DMS153 treated with DMSO at 0.1 percent for 48 hours (cell line): ENCODE measurements at regions not wholly inside any gene's neighbourhood (a gene's known extent, or its start where the extent isn't known, plus 50 kb on each side); places are given as distances from the start of the nearest gene placed in this dataset.
"Not testable (repeated sequence)": the region's sequence is repeated elsewhere in the genome, so short reads cannot be mapped to it uniquely, and the experiment has no call there.

Source experiments
- DNase-seq: peaks from one replicate; lab custom pipeline; 2025; ENCODE audit not compliant: unreplicated experiment; lab: John Stamatoyannopoulos, UW

DNA sequence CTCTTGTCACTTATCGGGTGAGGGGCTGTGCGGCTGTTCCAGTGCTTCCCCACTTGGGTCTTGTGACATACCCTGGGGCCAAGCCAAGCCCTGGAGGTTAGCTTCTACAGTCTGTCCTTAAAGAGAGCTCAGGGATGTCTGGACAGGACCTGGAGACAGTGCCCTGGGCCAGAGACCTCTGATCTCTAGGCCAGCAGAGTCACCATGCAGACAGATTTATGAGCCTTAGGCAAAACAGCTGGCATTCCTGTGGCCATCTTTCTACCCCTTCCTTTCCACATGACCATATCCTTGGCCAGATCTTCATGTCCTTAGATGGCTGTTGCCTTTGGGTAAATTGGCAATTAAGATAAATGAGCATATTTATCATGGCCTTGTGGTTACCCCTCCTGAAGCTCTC, 678.6 kb downstream of the MAFB start:
- no peak for DNase-seq

DNA sequence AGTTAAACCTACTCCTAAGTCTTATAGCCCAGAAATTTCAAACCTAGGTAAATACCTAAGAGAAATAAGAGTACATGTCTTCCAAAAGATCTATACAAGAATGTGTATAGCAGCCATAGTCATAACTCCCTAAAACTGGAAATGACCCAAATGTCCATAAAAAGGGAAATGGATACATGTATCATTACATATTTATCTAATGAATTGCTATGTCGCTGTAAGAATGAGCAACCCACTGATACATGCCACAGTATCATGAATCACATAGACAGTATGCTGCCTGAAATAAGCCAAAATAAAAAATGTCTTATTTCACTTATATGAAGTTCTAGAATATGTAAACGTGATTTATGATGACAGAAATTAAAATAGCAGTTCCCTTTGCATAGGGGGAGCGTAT, 679.5 kb downstream of the MAFB start:
- DNase-seq: no peak

DNA sequence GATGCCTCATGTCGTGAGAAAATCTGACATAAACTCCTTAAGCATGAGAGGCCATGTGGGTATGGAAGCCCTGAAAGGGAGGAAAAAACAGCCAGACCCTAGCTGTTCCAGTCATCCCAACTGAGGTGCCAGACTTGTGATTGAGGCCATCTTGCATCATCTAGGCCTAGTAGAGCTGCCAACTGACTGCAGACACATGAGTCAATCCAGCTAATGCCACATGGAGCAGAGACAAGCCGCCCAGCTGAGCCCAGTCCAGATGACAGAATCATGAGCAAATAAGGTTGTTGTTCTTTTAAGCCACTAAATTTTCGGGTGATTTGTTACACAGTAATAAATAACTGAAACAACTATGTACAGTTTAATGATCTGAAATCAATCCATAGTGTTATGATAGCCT, 680.9 kb downstream of the MAFB start:
- DNase-seq: no peak

DNA sequence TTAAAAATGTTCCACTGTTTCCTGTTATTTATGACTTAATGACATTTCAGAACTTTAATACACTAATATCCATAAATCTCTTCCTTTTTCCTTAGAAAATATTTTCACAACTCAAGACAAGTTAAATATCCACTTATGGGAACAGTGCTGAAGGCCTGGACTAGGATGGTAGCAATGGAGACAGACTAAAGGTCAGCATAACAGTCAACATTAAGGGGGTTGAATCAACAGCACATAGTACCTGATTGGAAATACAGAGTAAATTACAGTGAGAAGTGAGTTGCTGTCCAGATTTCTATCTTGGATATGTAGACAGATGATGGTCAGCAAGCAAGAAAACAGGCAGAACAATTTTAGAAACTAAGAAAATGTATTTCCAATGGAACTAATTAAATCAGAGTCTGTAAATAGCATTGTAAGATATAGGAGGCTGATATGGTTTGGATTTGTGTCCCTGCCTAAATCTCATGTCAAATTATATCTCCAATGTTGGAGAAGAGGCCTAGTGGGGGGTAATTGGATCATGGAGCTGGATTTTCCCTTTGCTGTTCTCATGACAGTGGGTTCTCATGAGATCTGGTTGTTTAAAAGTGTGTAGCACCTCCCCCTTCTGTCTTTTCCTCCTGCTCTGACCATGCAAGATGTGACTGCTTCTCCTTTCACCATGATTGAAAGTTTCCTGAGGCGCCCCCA, 682.7 kb downstream of the MAFB start:
- no peak for DNase-seq

DNA sequence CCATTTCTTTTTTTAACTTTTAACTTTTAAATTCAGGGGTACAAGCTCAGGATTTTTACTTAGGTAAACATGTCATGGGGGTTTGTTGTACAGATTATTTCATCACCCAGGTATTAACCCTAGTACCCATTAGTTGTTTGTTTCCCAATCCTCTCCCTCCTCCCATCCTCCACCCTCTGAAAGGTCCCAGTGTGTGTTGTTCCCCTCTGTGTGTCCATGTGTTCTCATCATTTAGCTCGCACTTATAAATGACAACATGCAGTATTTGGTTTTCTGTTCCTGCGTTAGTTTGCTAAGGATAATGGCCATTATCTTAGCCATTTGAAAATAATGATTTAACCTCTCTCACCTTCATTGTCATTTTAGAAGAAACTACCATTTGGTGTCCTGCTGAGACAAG, 684.9 kb downstream of the MAFB start:
- DNase-seq: not testable (repeated sequence)

DNA sequence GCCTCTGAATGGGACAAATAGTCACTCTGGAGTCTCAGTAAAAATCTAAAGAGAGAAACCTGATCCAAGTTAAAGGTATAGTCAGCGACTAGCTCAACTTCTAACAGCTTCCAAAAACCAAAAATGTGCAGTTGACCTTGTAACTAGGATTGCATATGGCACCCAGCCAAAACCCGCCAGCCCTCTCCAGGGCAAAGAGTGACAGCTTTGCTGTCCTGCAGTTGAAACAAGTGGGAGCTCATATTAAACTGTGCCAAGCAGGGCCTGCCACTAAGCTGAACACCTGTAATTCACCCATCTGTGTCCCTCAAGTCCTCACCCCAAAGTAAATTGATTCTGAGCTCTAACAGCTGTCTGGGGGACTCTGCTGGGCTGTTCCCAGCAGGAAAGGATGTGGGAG, 695.3 kb downstream of the MAFB start:
- peak; percentile 49 for DNase-seq

DNA sequence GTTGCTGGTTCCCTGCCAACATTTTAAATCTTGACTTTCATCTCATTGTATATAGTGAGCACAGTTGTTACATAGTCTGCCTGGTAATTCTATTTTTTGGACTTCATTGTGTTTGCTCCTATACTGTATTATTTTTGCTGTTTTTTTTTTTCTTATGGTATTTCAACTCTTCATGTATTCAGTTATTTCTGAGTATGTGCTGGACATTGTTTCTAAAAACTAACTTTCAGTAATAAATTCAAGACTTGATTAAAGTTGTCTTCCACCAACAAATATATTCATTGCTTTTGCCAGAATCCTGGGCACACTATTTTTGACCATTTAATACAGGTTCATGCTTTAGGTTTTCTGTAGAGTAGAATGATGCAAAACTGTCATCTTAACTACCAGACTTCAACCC, 698.3 kb downstream of the MAFB start:
- DNase-seq: no peak

DNA sequence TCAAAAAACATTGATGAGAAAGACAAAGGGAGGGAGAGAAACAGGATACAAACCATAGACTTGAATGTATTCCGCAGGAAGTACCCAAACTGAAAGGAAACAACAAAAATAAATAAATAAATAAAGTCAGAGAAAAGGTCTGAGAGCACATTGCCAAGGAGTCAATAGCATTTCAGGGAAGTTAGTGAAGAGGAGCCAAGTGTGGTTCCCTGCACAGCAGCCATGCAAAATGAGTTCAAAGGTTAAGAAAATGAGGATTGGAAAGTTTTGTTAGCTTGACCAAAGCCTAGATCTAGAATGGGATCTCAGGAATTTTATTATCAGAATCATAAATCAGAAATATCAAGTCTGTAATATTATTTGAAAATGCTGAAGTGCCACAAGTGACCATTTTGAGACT, 700.0 kb downstream of the MAFB start:
- DNase-seq: no peak

DNA sequence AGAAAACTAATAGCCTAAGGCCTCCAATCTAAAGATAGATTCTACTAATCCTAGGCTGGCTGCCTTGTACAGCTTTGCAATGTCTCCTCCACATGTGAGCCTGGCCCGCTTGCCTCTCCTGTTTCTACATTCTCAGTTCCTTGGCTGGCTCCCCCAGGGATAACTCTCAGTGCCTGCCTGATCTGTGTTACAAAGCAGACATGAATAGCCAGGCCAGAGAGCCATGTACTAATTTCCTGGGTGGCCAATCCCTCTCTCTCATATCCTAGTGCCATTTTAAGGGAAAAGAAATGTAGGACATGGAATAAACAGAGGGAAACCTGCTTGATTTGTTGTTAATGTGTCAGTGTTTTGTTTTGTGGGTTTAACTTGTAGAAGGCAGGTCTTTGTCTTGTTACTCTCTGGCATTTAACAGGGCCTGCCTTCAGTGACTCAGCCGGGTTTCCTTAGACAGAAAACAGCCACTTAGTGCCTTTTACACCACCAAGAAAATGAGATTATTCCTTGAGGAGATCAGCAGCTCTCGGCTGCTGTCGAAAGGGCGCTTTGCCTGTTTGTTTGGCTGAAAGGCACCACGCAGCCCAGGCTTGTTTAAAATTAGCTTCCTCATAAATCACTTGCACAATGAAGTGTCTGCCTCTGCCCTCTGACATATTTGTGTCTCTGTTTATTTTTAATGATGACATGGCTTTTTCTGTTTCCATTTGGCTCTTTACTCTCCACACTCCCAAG, 702.7 kb downstream of the MAFB start:
- peak; percentile 67 for DNase-seq

DNA sequence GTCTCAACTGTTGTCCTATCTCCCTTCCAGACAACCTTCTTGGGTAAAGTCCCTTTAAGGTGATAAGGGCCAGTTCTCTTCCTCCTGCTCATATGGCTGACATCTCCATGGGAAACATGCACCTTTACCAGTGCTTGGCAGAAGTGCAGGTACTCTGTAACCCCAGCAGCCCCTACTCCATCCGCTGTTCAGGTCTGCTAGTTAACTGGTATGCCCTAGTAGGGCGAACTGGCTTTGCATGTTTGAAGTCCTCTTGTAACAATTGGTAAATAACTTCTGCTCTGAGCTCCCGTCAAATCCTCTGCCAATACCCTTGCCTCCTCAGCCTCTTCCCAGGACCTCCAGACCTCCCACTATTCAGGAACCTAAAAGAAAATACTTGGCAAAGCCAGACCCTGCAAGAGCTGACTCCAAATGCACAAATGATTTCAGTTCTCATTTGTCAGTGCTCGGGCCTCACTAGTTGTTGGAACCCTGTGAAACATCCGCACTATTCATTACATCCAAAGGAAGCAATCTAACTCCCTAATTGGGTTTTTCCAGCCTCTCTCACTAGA, 703.7 kb downstream of the MAFB start:
- DNase-seq: no peak

DNA sequence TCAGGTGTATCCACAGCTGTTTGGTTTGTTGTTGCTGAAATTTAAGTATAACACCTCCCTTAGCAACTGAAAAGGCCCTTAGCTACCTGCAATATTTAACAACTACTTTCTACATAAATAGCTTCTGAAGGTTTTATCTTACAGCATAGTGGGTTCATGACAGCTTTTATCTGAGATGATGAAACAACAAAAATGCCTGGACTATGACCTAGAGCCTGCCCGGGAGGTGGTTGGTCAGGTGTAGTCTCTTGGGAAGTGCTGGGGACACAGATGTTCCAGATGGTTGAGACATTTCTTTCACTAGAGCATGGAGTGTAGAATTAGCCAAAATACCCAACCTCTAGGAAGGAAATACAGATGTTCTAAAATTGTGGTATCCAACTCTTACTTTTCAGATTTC, 705.4 kb downstream of the MAFB start:
- no peak for DNase-seq

DNA sequence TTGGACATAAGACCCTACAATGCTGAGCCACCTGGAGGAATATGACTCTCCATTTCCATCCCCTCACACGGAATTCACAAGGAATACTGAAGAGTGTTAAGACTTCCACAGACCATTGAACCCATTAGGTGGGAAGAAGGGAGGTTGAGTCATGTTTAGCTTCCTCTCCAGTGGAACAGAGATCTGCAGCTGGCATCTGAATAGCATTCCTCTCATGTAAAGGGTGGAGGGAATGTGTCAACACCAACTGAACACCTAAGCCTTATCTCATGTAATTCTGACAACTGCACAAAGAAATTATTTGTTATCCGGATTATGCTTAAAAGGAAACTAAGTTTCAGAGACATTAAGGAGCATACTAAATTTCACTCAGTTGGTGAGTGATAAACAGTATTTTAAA, 705.9 kb downstream of the MAFB start:
- DNase-seq: no peak

DNA sequence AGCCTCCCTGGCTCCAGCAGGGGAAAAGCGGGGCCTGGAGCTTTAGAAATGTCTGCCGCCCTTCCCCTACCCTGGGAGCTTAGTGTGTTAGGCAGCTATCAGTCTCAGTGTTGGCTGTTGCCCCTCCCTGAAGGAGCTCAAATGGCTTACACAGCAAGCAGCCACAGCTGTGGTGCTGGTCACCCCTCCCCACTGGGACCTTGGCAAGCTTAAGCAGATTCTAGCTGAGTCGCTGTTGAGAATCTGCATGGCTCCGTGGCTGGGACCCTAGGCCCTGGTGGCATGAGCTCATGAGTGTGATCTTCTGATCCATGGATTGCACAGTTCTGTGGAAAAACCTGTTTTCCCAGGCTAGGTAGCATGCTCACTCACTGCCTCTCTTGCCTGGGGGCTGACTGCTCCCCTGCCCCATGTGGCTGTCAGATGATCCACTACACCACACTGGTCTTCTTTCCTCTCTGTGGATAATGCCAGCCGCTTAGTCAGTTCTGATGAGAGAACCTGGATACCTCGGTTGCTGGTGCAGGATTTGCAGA, 714.0 kb downstream of the MAFB start:
- DNase-seq: no peak

DNA sequence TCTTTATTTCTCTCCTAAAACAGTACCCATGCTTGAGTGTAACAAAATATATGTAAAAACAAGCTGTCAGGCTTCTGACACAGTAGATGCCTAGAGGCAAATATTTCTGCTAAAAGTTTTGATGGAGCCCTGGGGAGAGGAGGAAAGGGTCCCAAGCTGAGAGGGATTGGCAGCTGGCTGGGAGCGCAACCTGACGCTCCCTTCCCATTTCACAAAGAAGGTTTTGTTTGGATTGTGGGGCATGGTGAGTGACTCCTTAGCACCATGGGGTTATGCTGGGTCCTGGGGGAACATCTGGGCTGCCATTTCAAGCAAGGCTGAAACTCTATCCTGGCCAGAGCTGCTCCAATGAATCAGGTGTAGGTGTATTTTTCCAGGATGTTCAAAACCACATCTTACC, 720.5 kb downstream of the MAFB start:
- no peak for DNase-seq

DNA sequence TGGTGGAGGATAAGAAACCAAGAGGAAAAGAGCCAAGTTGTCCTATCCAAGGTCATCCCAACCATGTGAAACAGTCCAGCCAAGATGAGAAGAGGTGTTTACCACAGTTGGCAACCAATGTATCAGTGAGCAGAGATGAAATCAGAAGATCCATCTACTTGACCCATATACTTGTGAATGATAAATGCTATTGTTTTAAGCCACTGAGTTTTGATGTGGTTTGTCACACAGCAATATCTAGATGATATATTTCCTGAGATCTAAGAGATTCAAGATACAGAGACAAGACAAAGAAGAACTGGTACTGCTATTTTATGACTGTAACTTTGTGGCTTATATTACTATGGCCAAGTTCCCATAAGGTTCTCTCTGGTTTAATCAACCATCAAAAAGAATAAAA, 721.2 kb downstream of the MAFB start:
- no peak for DNase-seq

DNA sequence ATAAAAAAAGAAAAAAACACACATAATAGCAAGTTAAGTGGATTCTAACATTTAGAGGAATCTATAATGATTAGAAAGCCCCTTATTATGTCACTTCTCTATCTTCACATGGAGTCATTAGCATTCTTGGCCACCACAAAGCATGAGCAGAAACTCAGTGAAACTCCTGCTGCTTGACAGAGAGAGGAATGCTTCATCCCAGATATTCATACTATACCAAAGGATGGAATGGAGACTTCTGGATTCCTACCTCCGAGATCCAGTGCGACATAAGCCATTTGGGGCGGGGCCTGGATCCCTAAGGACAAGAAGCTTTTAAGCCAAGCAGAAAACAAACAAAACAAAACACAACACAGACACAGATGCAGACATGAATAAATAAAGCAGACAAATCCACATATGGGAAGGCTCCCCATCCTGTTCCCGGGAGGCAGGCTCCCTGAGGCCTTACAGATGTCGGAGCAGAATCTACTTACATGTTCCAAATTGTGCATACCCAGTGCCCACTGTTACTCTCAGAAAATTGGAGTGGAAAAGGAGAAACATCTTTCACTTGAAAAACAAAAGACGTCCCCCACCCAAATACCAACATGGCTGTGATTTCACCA, 727.3 kb downstream of the MAFB start:
- no peak for DNase-seq

DNA sequence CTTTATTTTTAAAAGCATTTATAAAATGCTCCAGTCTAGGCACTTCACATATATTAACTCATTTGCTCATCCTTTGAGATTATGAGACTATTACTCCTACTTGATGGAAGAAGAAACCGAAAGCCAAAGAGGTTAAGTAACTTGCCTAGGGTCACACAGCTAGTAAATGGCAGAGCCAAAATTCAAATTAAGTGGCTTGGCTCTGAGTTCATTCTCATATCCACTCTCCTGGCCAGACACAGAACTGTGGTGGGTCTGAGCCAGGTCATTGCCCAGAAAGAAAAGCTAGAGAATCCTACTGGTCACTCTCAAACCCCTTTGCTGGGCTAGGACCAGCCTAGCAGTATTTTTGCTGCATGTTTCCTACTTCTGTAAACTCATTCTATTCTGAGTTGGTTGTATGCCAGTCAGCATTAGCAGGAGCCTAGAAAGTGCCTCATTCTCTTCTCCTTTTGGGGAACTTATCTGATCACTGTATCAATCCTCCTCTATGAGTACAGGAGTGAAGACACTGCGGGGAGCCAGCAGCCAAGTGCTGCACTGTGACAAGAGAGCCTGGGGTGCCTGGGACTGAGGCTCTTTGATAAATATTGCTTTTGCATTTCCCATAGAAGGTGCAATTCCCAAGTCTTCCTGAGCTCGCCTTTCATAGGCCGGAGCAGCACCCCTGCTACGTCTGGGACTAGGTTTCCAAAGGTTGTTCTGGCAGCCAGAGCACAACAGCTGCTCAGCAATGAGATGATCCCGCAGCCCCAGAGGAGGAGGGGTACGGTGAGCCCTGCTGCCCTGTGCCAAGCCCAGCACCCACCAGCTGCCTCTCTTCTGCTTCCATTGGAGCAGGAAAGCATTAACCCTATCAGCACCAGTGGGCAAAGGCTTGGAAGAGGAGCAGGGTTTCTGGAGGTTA, 728.3 kb downstream of the MAFB start:
- DNase-seq: no peak

DNA sequence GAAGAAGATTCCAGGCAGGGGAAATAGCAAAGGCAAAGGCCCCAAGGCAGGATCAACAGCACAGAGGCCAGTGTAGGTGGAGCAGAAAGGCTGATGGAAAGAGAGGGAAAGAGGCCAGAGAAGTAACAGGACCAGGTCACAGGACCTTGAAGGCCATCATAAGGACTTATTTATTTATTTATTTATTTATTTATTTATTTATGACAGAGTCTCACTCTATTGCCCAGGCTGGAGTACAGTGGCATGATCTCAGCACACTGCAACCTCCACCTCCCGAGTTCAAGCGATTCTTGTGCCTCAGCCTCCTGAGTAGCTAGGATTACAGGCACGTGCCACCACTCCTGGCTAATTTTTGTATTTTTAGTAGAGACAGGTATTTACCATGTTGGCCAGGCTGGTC, 731.1 kb downstream of the MAFB start:
- not testable (repeated sequence) for DNase-seq

DNA sequence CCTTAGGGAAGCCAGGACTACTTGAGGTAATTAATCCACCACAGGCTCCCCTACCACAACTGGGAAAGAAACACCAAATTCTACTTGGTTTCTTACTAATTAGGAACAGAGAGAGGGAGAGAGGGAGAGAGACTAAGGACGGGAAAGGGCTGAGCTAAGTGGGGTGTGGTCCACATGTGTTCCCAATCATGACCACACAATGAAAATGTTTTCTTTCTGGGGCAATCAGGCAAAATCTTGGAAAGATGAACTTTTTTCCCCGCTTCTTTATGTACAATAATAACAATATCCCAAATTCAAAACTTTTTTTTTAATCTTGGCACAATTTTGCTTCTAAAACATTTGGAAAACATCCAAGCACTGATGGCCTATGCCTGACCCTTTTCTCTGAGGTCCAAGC, 734.4 kb downstream of the MAFB start:
- DNase-seq: no peak

DNA sequence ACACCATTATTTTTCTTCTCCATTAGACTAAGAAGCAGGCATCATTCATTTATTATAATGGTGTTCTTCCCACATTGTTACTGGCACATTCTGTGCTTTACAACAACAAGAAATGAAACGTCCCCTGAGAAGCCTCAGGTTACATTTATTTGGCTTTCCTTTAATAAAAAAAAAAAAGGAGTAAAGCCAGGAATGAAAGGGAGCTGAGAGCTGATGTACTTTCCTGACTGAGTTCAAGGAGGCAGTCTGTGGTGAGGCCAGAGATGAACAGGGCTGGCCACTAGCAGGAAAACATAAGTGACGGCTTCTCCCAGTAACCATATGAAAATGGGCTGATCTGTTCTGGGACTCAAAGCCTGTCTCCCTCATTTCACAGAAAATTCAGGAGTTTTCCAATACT, 742.1 kb downstream of the MAFB start:
- no peak for DNase-seq
